HL-60 (cell line): ENCODE measurements at regions not wholly inside any gene's neighbourhood (a gene's known extent, or its start where the extent isn't known, plus 50 kb on each side); places are given as distances from the start of the nearest gene placed in this dataset.

ENCODE experiments used
- DNase-seq, 2 experiments: peaks; one replicate each; pipeline ENCODE4 v3.0.0-alpha.2; 2010 to 2020; ENCODE audit warnings: low read depth in 1 of 2, low spot score in 1 of 2
- H3K27ac ChIP-seq: fragments of 250-450 bp; sonication (Bioruptor Pico); replicated peaks from 2 replicates; pipeline ENCODE4 v1.5.1; 2020; ENCODE audit warnings: mild to moderate bottlenecking, moderate library complexity
- H3K27me3 ChIP-seq: fragments of 250-450 bp; sonication (Bioruptor Pico); 2 replicates; pipeline ENCODE4 v1.5.1; 2021; ENCODE audit warnings: mild to moderate bottlenecking, moderate library complexity; ENCODE audit not compliant: insufficient read depth, poor library complexity, severe bottlenecking
- H3K4me3 ChIP-seq: replicated peaks from 2 replicates; pipeline ENCODE4 v1.5.1; 2011; ENCODE audit warnings: mild to moderate bottlenecking, control low read depth, low read length; ENCODE audit not compliant: insufficient read depth
- CTCF ChIP-seq: IDR thresholded peaks from one replicate; pipeline ENCODE4 v1.5.1; 2011; ENCODE audit warnings: low read length, control low read depth, inconsistent platforms; ENCODE audit not compliant: insufficient read depth
- GABPA ChIP-seq: IDR thresholded peaks from 2 replicates; pipeline ENCODE4 v1.6.1; 2012; ENCODE audit warnings: low read depth
- POLR2AphosphoS5 ChIP-seq: IDR thresholded peaks from 2 replicates; pipeline ENCODE4 v1.6.1; 2012; ENCODE audit warnings: low read depth
- REST ChIP-seq: IDR thresholded peaks from 2 replicates; pipeline ENCODE4 v1.6.1; 2012; ENCODE audit warnings: low read depth; ENCODE audit not compliant: insufficient replicate concordance
- SPI1 ChIP-seq: IDR thresholded peaks from 2 replicates; pipeline ENCODE4 v1.6.1; 2012; ENCODE audit warnings: low read depth, mild to moderate bottlenecking, borderline replicate concordance

GRCh38 chr14:94691660-94692034 lies 78.3 kb downstream of the GSC start:
- peaks cover 14% of the 10 kb centered on the region for H3K27me3 ChIP-seq

GRCh38 chr14:94690896-94691659 lies 78.8 kb downstream of the GSC start:
- H3K27ac ChIP-seq = no peak overlapping the region
- DNase-seq = no peak
- no peak overlapping the region for H3K4me3 ChIP-seq
- TF ChIP-seq CTCF (no peak), SPI1 (no peak), GABPA (no peak), REST (no peak), POLR2AphosphoS5 (no peak)
- peaks cover 14% of the 10 kb centered on the region for H3K27me3 ChIP-seq

More at GRCh38 chr14:94691660-94692034, 78.3 kb downstream of the GSC start:
- no peak for DNase-seq
- no peak overlapping the region for H3K4me3 ChIP-seq
- TF ChIP-seq REST (no peak), GABPA (no peak), CTCF (no peak)
- H3K27ac ChIP-seq = no peak overlapping the region

GRCh38 chr14:94690486-94690885 lies 78.3 kb downstream of the SERPINA3 start:
- no peak for DNase-seq
- no peak overlapping the region for H3K4me3 ChIP-seq
- TF ChIP-seq REST = no peak
- no peak for TF ChIP-seq POLR2AphosphoS5
- no peak for TF ChIP-seq SPI1
- no peak for TF ChIP-seq CTCF
- TF ChIP-seq GABPA = no peak
- H3K27me3 ChIP-seq = peaks cover 14% of the 10 kb centered on the region
- H3K27ac ChIP-seq = no peak overlapping the region
